SH-SY5Y (cell line): ENCODE measurements at regions not wholly inside any gene's neighbourhood (a gene's known extent, or its start where the extent isn't known, plus 50 kb on each side); places are given as distances from the start of the nearest gene placed in this dataset.

Experiments used
- GATA2 ChIP-seq: IDR thresholded peaks from 2 replicates; pipeline ENCODE4 v1.6.1; 2011; ENCODE audit warnings: mild to moderate bottlenecking, low read depth, low read length
- GATA3 ChIP-seq: IDR thresholded peaks from 2 replicates; pipeline ENCODE4 v1.6.1; 2011; ENCODE audit warnings: low read depth, mild to moderate bottlenecking, low read length, moderate library complexity

- TF ChIP-seq GATA2 (no peak), GATA3 (no peak)
These were observed 1068.0 kb downstream of the MAT2B start for GRCh38 chr5:164573397-164573796.
